Hepatocyte (in vitro differentiated cells): ENCODE measurements at regions not wholly inside any gene's neighbourhood (a gene's known extent, or its start where the extent isn't known, plus 50 kb on each side); places are given as distances from the start of the nearest gene placed in this dataset.
"Not testable (repeated sequence)": the region's sequence is repeated elsewhere in the genome, so short reads cannot be mapped to it uniquely, and the experiment has no call there.

ENCODE experiments used
- DNase-seq: peaks from one replicate; pipeline ENCODE4 v3.0.0-alpha.2; 2016; ENCODE audit warnings: low spot score
- H2AFZ ChIP-seq: fragments of 200-600 bp; sonication (generic); 2 replicates; pipeline ENCODE4 v1.6.0; 2016; ENCODE audit warnings: antibody characterized with exemption, mild to moderate bottlenecking
- H3K27ac ChIP-seq: fragments of 200-600 bp; sonication (generic); 2 replicates; pipeline ENCODE4 v1.5.1; 2016; ENCODE audit warnings: mild to moderate bottlenecking
- H3K27me3 ChIP-seq: fragments of 200-600 bp; sonication (generic); 2 replicates; pipeline ENCODE4 v1.6.1; 2016
- H3K36me3 ChIP-seq: fragments of 200-600 bp; sonication (generic); replicated peaks from 2 replicates; pipeline ENCODE4 v1.5.1; 2016; ENCODE audit warnings: low read depth; ENCODE audit not compliant: insufficient read depth
- H3K4me1 ChIP-seq: fragments of 200-600 bp; sonication (generic); 2 replicates; pipeline ENCODE4 v1.5.1; 2016; ENCODE audit warnings: mild to moderate bottlenecking, moderate library complexity; ENCODE audit not compliant: insufficient read depth
- H3K4me2 ChIP-seq: fragments of 200-600 bp; sonication (generic); 2 replicates; pipeline ENCODE4 v1.6.0; 2016
- H3K4me3 ChIP-seq: fragments of 200-600 bp; sonication (generic); 2 replicates; pipeline ENCODE4 v1.5.1; 2016; ENCODE audit warnings: mild to moderate bottlenecking
- H3K79me2 ChIP-seq: fragments of 200-600 bp; sonication (generic); 2 replicates; pipeline ENCODE4 v1.6.0; 2017; ENCODE audit warnings: mild to moderate bottlenecking
- H3K9me2 ChIP-seq: fragments of 200-600 bp; sonication (generic); replicated peaks from 2 replicates; pipeline ENCODE4 v1.6.0; 2017; ENCODE audit warnings: mild to moderate bottlenecking; ENCODE audit not compliant: insufficient read depth
- H3K9me3 ChIP-seq: fragments of 200-600 bp; sonication (generic); 2 replicates; pipeline ENCODE4 v1.5.1; 2016; ENCODE audit warnings: low read depth, mild to moderate bottlenecking
- H4K20me1 ChIP-seq: fragments of 200-600 bp; sonication (generic); 2 replicates; pipeline ENCODE4 v1.6.0; 2016; ENCODE audit warnings: mild to moderate bottlenecking; ENCODE audit not compliant: insufficient read depth, poor library complexity, severe bottlenecking
- CTCF ChIP-seq: fragments of 200-600 bp; sonication (generic); IDR thresholded peaks from 2 replicates; pipeline ENCODE4 v1.5.1; 2016; ENCODE audit warnings: antibody characterized with exemption, mild to moderate bottlenecking; ENCODE audit not compliant: poor library complexity
- EZH2 ChIP-seq: fragments of 200-600 bp; sonication (generic); IDR thresholded peaks from 2 replicates; pipeline ENCODE4 v1.6.1; 2016; ENCODE audit warnings: antibody characterized with exemption, mild to moderate bottlenecking, borderline replicate concordance
- EZH2phosphoT487 ChIP-seq: fragments of 200-600 bp; sonication (generic); IDR thresholded peaks from one replicate; pipeline ENCODE4 v1.6.1; 2018; ENCODE audit warnings: antibody characterized with exemption, mild to moderate bottlenecking, low read depth, moderate library complexity; ENCODE audit not compliant: unreplicated experiment, severe bottlenecking
- WGBS: methylation state at CpG from one replicate; pipeline ENCODE4 v1.1.6; 2016; ENCODE audit warnings: low lambda C conversion rate; ENCODE audit errors: missing lambda C conversion rate; 5-methylcytosine and 5-hydroxymethylcytosine counted together

GRCh38 chr2:145747715-145748114 lies 1227.8 kb upstream of the ZEB2 start:
- peaks cover 17% of the 10 kb centered on the region for H3K4me1 ChIP-seq
- no peak overlapping the region for H3K4me2 ChIP-seq
- no peaks in the 10 kb centered on the region for H3K9me3 ChIP-seq
- H2AFZ ChIP-seq: no peak overlapping the region
- no peak overlapping the region for H3K27ac ChIP-seq
- no peak for DNase-seq
- no peaks in the 10 kb centered on the region for H3K36me3 ChIP-seq
- H3K9me2 ChIP-seq: no peaks in the 10 kb centered on the region
- H3K79me2 ChIP-seq: no peaks in the 10 kb centered on the region
- TF ChIP-seq EZH2 (no peak), EZH2phosphoT487 (no peak), CTCF (no peak)
- no peaks in the 10 kb centered on the region for H3K27me3 ChIP-seq
- WGBS: over 99% methylated on average over 5 of the region's 5 CpGs
- H4K20me1 ChIP-seq: no peaks in the 10 kb centered on the region
- H3K4me3 ChIP-seq: no peak overlapping the region

DNA sequence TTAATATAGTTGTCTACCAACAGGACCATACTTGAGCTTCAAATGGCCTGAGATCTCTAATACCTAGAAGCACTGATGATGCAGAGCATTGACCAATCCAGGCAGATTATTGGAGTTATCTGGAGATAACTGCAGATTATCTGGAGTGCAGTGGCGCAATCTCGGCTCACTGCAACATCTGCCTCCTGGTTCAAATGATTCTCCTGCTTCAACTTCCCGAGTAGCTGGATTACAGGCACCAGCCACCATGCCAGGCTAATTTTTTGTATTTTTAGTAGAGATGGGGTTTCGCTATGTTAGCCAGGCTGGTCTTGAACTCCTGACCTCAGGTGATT lies 1225.4 kb upstream of the ZEB2 start:
- H3K4me3 ChIP-seq, H3K27me3 ChIP-seq, H3K4me2 ChIP-seq, H4K20me1 ChIP-seq, H3K4me1 ChIP-seq, H2AFZ ChIP-seq, H3K79me2 ChIP-seq, H3K27ac ChIP-seq, H3K9me3 ChIP-seq, H3K9me2 ChIP-seq, H3K36me3 ChIP-seq, DNase-seq: not testable (repeated sequence)
- WGBS: 71% methylated on average over 4 of the region's 4 CpGs

GRCh38 chr2:145744541-145745386 lies 1224.8 kb upstream of the ZEB2 start:
- no peaks in the 10 kb centered on the region for H3K36me3 ChIP-seq
- no peak overlapping the region for H3K4me3 ChIP-seq
- no peaks in the 10 kb centered on the region for H3K9me2 ChIP-seq
- no peak overlapping the region for H3K4me2 ChIP-seq
- no peaks in the 10 kb centered on the region for H3K79me2 ChIP-seq
- DNase-seq: peak; percentile 27
- 75% methylated on average over 4 of the region's 4 CpGs for WGBS
- no peaks in the 10 kb centered on the region for H3K27me3 ChIP-seq
- no peaks in the 10 kb centered on the region for H3K9me3 ChIP-seq
- H3K27ac ChIP-seq: peak overlapping the region; percentile 2
- no peak for TF ChIP-seq EZH2phosphoT487
- TF ChIP-seq CTCF: no peak
- TF ChIP-seq EZH2: no peak
- no peaks in the 10 kb centered on the region for H4K20me1 ChIP-seq
- no peak overlapping the region for H2AFZ ChIP-seq
- no peaks in the 10 kb centered on the region for H3K4me1 ChIP-seq

DNA sequence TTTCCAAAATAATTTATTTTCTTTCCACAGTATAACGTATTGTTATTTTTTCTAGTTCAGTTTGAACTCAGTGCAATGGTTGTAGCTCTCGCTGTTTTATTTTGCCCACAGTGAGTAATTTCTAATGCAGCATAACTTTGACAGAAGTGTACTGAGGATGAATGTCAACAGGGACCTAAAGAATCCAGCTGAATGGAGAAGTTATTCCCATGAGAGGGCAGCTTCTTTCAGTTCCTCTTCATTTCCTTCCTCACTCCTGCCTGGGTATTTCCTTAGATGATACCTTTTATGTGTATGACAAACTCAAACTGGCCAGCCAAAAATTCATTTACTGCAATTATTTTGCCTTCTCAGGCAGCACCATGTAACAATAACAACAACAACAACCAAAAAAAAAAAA lies 1223.1 kb upstream of the ZEB2 start:
- H2AFZ ChIP-seq: no peak overlapping the region
- no peak overlapping the region for H3K4me3 ChIP-seq
- H4K20me1 ChIP-seq: no peaks in the 10 kb centered on the region
- no peak for TF ChIP-seq EZH2
- TF ChIP-seq CTCF: no peak
- no peak for TF ChIP-seq EZH2phosphoT487
- H3K27me3 ChIP-seq: no peaks in the 10 kb centered on the region
- no peaks in the 10 kb centered on the region for H3K36me3 ChIP-seq
- H3K9me2 ChIP-seq: no peaks in the 10 kb centered on the region
- H3K27ac ChIP-seq: no peak overlapping the region
- H3K4me1 ChIP-seq: no peaks in the 10 kb centered on the region
- H3K4me2 ChIP-seq: no peak overlapping the region
- WGBS: 93% methylated on average over 2 of the region's 2 CpGs
- no peaks in the 10 kb centered on the region for H3K79me2 ChIP-seq
- no peaks in the 10 kb centered on the region for H3K9me3 ChIP-seq
- DNase-seq: no peak
